A549 (cell line): ENCODE measurements at regions not wholly inside any gene's neighbourhood (a gene's known extent, or its start where the extent isn't known, plus 50 kb on each side); places are given as distances from the start of the nearest gene placed in this dataset.

Experiments
- CTCF ChIP-seq: fragments of >200 bp; sonication (Bioruptor Twin); formaldehyde crosslinking; IDR thresholded peaks from 3 replicates; pipeline ENCODE4 v1.5.1; 2016
- PHF8 ChIP-seq: fragments of 200-600 bp; sonication (generic); IDR thresholded peaks from 2 replicates; pipeline ENCODE4 v1.6.1; 2016; ENCODE audit warnings: low read depth, mild to moderate bottlenecking, antibody characterized with exemption, moderate library complexity, borderline replicate concordance
- POLR2A ChIP-seq: IDR thresholded peaks from 2 replicates; pipeline ENCODE4 v1.6.1; 2012; ENCODE audit warnings: mild to moderate bottlenecking, low read length

- no peak for TF ChIP-seq PHF8
- TF ChIP-seq CTCF: no peak
- TF ChIP-seq POLR2A: no peak
Measured at GRCh38 chr21:15531986-15532385, 197.8 kb upstream of the USP25 start.
